ENCODE measurements at regions not wholly inside any gene's neighbourhood (a gene's known extent, or its start where the extent isn't known, plus 50 kb on each side); places are given as distances from the start of the nearest gene placed in this dataset.

DNA sequence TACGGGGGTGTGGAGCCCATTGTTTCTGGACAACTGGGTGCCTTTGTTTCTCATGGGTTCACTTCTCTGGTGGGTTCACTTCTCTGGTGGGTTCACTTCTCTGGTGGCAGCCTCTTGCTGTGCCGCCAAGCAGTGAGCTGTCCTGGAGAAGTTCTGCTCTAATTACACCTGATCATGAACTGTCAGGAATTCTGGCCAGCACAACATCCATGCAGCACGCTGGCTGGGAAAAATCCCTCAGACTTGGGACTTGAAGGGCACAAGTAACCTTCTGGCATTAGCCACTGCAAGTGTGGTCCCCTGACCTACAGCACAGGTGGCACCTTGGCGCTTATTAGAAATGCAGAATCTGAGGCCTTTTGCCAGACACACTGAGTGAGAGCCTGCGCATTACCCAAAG is 752.5 kb downstream of the QKI start:
- POLR2A ChIA-PET, result no interaction called here
- intact Hi-C loops (cut with DNase I, micrococcal nuclease), result no loop called here
- no peak overlapping the region for H3K4me3 ChIP-seq (ENCODE audit: low read length)

DNA sequence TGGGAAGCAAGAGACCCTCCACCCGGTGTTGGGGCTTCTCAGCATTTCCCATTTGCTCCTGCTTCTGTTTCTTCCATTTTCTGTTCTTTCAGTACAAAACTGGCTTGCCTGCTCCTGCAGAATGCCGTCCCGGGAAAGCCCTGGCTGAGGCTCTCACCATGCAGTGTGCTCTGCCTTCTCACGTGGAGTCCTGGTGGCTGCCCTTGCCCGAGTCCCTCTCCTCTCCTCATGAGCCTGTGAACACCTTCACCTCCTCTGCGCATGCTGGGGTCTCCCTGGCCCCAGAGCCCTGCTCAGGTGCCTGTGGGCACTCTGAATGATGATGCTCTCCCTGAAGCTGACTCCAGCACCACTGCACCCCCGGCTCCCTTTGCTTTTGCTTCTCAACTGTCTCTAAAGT is 752.0 kb downstream of the QKI start:
- no peaks in the 10 kb centered on the region for H3K27me3 Mint-ChIP-seq
- POLR2A ChIA-PET, result no interaction called here
- no peaks in the 10 kb centered on the region for H3K36me3 Mint-ChIP-seq (ENCODE audit: low read depth)
- Histone ChIP-seq H3K27me3 (ENCODE audit: control insufficient read depth in 1 of 2, insufficient read depth in 2 of 2, low read length in 2 of 2) (peaks cover 0 to 2% of the 10 kb centered on the region in 2 experiments), H3K9me3 (ENCODE audit: control insufficient read depth in 1 of 2, insufficient read depth in 1 of 2, low read length in 2 of 2) (peaks cover 0 to 5% of the 10 kb centered on the region in 2 experiments), H3K27ac (ENCODE audit: low read depth in 1 of 2, low read length in 2 of 2) (no peak overlapping the region), H3K4me3 (ENCODE audit: low read length) (no peak overlapping the region), H3K36me3 (ENCODE audit: insufficient read depth, low read length) (no peaks in the 10 kb centered on the region), H3K4me1 (ENCODE audit: insufficient read depth, low read length) (no peaks in the 10 kb centered on the region)
- no peak overlapping the region for H3K4me3 Mint-ChIP-seq
- CTCF ChIA-PET, result no interaction called here
- H3K4me1 Mint-ChIP-seq (ENCODE audit: low read depth), result no peaks in the 10 kb centered on the region
- intact Hi-C loops (cut with DNase I, micrococcal nuclease), result no loop called here
- TF ChIP-seq, protein P1, sequence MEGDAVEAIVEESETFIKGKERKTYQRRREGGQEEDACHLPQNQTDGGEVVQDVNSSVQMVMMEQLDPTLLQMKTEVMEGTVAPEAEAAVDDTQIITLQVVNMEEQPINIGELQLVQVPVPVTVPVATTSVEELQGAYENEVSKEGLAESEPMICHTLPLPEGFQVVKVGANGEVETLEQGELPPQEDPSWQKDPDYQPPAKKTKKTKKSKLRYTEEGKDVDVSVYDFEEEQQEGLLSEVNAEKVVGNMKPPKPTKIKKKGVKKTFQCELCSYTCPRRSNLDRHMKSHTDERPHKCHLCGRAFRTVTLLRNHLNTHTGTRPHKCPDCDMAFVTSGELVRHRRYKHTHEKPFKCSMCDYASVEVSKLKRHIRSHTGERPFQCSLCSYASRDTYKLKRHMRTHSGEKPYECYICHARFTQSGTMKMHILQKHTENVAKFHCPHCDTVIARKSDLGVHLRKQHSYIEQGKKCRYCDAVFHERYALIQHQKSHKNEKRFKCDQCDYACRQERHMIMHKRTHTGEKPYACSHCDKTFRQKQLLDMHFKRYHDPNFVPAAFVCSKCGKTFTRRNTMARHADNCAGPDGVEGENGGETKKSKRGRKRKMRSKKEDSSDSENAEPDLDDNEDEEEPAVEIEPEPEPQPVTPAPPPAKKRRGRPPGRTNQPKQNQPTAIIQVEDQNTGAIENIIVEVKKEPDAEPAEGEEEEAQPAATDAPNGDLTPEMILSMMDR (IDR thresholded peaks at IDR 0.05), result no peak
- DNase-seq, result no peak
- ATAC-seq (ENCODE audit: poor library complexity), result no peak
- H3K27ac Mint-ChIP-seq, result no peak overlapping the region
- peaks cover 4% of the 10 kb centered on the region for H3K9me3 Mint-ChIP-seq

More for the DNA sequence above, 752.5 kb downstream of the QKI start:
- CTCF ChIA-PET, result no interaction called here
- no peaks in the 10 kb centered on the region for H3K27me3 Mint-ChIP-seq
- Histone ChIP-seq H3K27ac (ENCODE audit: low read depth in 1 of 2, low read length in 2 of 2) (no peak overlapping the region), H3K4me1 (ENCODE audit: insufficient read depth, low read length) (no peaks in the 10 kb centered on the region), H3K27me3 (ENCODE audit: control insufficient read depth in 1 of 2, insufficient read depth in 2 of 2, low read length in 2 of 2) (peaks cover 0 to 2% of the 10 kb centered on the region in 2 experiments), H3K36me3 (ENCODE audit: insufficient read depth, low read length) (no peaks in the 10 kb centered on the region), H3K9me3 (ENCODE audit: control insufficient read depth in 1 of 2, insufficient read depth in 1 of 2, low read length in 2 of 2) (peaks cover 0 to 5% of the 10 kb centered on the region in 2 experiments)
- no peak overlapping the region for H3K4me3 Mint-ChIP-seq
- peaks cover 1% of the 10 kb centered on the region for H3K9me3 Mint-ChIP-seq
- DNase-seq (no peak), ATAC-seq (ENCODE audit: poor library complexity) (no peak)
- H3K27ac Mint-ChIP-seq, result no peak overlapping the region
- TF ChIP-seq, protein P1 (IDR thresholded peaks at IDR 0.05), result no peak
- no peaks in the 10 kb centered on the region for H3K4me1 Mint-ChIP-seq (ENCODE audit: low read depth)
- no peaks in the 10 kb centered on the region for H3K36me3 Mint-ChIP-seq (ENCODE audit: low read depth)

DNA sequence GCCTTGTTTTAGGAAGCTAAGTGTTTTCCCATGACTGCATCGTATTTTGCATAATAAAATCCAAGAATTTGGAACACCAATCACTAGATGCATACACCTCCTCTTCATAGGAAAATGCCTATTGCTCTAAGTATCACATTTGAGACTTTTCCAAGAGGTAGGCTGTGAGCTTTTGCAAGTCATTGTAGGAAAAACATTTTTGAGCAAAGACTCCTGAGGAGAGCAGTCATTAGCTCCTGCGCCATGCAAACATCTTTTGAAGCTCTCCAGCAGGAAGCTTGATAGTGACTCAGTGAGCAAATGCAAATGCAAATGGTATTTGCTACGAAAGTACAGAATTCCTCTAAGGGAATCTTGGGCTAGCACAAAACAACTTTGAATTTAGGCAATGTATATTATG is 750.4 kb downstream of the QKI start:
- no peaks in the 10 kb centered on the region for H3K36me3 ChIP-seq (ENCODE audit: insufficient read depth, low read length)
- TF ChIP-seq, protein P1 (IDR thresholded peaks at IDR 0.05), result no peak
- ChIA-PET POLR2A (interaction anchor here (0.6 kb wide), 1 partner anchor 56 kb away, joined by 3 read pairs; no protein-coding TSS in a partner anchor), CTCF (no interaction called here)
- Mint-ChIP-seq H3K27me3 (no peaks in the 10 kb centered on the region), H3K36me3 (ENCODE audit: low read depth) (no peaks in the 10 kb centered on the region), H3K27ac (no peak overlapping the region), H3K9me3 (peaks cover 10% of the 10 kb centered on the region), H3K4me1 (ENCODE audit: low read depth) (no peaks in the 10 kb centered on the region), H3K4me3 (no peak overlapping the region)
- H3K4me1 ChIP-seq (ENCODE audit: insufficient read depth, low read length), result no peaks in the 10 kb centered on the region
- ATAC-seq (ENCODE audit: poor library complexity) (no peak), DNase-seq (no peak)
- H3K4me3 ChIP-seq (ENCODE audit: low read length), result no peak overlapping the region
- H3K9me3 ChIP-seq (ENCODE audit: control insufficient read depth in 1 of 2, insufficient read depth in 1 of 2, low read length in 2 of 2), result peaks cover 0 to 5% of the 10 kb centered on the region in 2 experiments
- H3K27ac ChIP-seq (ENCODE audit: low read depth in 1 of 2, low read length in 2 of 2), result no peak overlapping the region
- H3K27me3 ChIP-seq (ENCODE audit: control insufficient read depth in 1 of 2, insufficient read depth in 2 of 2, low read length in 2 of 2), result peaks cover 0 to 2% of the 10 kb centered on the region in 2 experiments
- intact Hi-C loops (cut with DNase I, micrococcal nuclease), result no loop called here

Data from CD4-positive, alpha-beta T cell (primary cell).